Hindlimb muscle (tissue), 1 donor: ENCODE measurements at regions not wholly inside any gene's neighbourhood (a gene's known extent, or its start where the extent isn't known, plus 50 kb on each side); places are given as distances from the start of the nearest gene placed in this dataset.
"Not testable (repeated sequence)": the region's sequence is repeated elsewhere in the genome, so short reads cannot be mapped to it uniquely, and the experiment has no call there.

Experiments
- DNase-seq: peaks from one replicate; pipeline ENCODE4 v3.0.0-alpha.2; 2013

DNA sequence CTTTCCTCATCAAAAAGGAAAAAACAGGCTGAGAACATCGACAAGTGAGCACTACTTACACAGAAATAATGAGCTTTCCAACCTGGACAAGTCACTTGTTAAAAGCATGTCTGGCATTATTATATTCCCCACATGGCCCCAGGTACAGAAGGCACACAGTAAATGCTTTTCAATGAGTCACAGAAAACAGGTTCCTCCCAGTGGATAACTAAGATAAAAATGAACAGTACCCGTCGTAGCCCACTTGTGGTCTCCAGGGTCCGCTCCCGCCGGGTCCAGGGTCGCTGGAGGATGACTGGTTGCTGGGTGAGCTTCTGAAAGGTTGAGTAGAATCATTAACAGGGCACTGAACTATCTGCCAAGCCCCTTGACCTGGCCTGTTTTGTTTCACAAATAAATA lies 186.6 kb downstream of the SIPA1L2 start:
- no peak for DNase-seq

- DNase-seq: no peak
These were observed 188.9 kb downstream of the SIPA1L2 start for GRCh38 chr1:232441036-232441411.

DNA sequence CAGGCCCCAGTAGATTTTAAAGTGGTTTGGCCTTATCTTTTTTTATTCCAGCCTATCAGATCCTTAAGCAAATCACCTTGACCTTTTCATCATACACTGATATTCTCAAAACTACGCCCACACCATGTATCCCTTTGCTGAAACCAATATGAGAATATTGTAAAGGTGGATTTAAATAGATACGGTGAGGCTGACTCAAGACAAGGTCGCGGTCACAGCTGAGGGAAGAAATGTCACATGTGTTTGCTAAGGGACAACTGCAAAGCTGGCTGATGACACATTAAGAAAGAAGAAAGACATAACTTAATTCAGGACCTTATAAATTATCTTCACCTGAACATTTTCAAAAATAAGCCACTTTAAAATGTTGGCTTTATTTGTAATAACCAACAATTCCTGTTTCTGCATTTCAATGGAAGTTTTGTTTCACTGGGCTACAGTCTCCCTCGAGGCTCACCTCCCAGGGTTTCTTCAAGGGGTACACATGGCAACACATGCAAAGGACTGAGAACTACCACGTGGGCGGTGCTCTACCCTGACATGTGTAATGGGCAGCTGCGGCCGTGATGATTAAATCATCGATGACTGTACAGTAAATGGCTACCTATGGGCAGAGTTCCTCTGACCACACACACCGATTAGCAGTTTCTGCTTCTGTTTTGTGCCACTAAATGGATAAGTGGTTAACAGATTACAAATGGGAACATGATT lies 189.5 kb downstream of the SIPA1L2 start:
- DNase-seq: no peak

DNA sequence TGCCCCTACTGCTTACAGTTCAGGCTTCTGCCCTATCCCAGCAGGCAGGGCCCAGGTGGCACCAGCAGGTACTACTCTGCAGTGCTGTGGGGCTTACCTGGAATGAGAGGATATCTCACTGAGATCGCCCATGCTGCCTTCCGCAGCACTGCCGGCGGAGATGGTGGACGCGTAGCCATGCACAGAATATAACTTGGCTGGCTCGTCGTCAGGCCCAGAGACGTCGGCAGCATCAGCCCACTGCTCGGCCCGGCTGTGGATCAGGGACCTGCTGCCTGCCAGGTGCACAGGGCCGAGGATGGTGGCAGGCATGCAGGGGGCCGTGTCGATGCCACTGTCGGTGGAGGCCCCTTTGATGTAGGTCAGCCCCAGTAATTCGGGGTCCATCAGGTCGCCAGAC lies 190.9 kb downstream of the SIPA1L2 start:
- no peak for DNase-seq

DNA sequence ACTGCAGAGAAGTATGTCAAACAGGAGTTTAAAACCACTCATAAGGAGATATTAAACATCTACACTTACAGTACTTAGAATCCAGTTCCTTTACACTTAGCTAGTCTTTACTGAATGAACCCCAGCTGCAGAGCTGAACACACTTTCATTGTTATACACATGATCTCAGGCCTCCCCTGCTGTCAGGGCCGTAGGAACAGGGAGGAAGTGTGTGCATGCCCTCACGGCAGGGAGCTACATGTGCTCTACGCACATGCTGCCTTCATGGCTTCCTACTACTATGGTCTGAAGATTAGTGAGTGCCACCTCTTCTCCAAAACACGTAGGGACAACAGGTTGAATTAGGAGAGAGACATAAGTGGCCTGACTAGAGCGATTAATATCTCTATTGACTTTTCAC lies 191.5 kb downstream of the SIPA1L2 start:
- DNase-seq: no peak

DNA sequence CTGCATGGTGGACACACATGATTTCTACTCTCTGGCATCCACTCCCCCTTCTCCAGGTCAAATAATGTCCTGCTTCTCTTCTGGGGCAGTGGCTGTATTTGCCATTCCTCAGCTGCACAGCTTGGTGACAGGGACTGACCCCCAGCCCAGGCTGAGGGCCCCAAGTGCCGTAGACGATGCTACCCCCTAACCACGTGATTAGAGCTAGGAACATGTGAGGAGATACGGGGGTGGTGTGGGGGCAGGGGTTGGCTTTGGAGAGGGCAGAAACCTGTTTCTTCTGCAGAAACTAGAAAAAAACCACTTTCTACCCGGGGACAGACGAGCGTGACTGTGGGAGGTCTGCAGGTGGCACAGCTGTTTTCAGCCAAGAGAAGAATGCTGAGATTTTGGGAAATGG lies 192.4 kb downstream of the SIPA1L2 start:
- DNase-seq: no peak

- DNase-seq: no peak
These were observed 194.2 kb downstream of the SIPA1L2 start for GRCh38 chr1:232435729-232436128.

DNA sequence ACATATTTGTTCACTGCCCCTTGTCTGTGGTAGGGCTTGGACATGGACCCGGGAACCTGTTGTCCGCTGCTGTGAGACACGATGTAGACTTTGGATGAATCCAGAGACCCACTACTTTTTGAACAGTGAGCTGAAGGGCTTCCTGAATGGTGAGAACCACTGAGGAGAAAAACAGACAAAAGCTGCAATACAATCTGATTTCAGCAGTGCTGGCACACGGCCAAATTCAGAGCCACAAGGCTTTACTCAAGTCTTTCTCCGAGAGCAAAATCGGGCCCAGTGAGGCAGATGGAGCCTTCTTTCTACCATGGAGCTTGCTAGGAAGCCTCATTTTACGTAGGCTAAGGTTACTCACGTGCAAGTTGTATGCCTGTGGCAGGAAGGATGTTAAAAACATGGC lies 197.6 kb downstream of the SIPA1L2 start:
- peak; percentile 45 for DNase-seq

- DNase-seq: no peak
These were observed 198.2 kb downstream of the SIPA1L2 start for GRCh38 chr1:232431748-232432147.

- DNase-seq: no peak
These were observed 198.6 kb downstream of the SIPA1L2 start for GRCh38 chr1:232431326-232431725.

- DNase-seq: no peak
These were observed 199.5 kb downstream of the SIPA1L2 start for GRCh38 chr1:232430467-232430866.

DNA sequence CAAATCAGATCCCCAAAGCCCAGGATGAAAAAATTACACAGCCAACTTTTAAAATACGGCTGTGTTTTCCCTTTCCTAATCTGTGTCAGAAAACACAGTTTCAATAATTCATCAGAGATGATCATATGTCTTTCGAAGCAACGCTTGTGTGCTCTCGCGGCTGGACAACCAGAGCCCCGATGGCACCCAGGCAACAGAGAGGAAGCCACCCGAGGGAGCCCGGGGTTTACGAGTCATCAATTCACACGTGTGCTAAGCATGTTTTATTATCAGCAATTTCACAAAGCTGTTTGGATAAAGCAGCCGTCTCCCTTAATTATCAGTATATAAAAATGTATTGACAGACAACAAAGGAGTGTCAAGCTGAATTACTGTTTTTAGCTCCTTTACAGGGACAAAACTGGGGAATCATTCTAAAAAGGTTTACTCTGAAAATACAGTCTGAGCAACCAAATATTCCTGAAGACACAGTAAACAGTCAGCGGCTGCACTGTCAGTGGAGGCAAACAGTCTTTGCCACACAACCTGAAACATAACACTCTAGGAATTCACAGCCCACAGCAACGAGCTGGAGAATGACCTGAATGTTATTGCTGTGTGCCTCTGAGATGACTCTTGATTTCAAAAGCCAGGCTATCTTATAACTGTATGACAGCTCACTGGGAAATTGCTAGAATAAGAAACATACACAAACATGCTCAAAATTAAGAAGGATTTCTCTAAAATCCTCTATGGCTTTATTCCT lies 201.0 kb downstream of the SIPA1L2 start:
- DNase-seq: no peak

- DNase-seq: no peak
These were observed 201.8 kb downstream of the SIPA1L2 start for GRCh38 chr1:232428036-232428645.

- DNase-seq: no peak
These were observed 203.1 kb downstream of the SIPA1L2 start for GRCh38 chr1:232426801-232427200.

- DNase-seq: no peak
These were observed 204.5 kb downstream of the SIPA1L2 start for GRCh38 chr1:232425421-232425820.

- no peak for DNase-seq
These were observed 206.3 kb downstream of the SIPA1L2 start for GRCh38 chr1:232423591-232423990.

GRCh38 chr1:232422898-232423297 lies 207.0 kb downstream of the SIPA1L2 start:
- DNase-seq: no peak

DNA sequence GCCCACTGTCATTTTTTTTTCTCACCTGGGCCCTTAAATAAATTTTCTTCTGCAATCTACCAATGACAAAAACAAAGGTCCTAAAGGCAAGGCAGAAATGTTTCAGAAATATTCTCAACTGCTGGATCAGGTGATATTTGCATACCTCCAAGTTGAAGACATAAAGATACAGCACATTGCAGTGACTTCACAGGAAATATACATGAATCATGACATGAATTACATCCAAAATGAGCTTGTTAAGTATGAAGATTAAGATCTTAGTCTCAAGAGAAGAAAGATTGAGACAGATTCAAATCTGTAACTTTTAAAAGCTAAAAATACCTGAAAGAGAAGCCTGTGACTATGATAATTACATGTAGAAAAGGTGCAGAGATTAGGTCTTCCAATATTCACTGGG lies 207.8 kb downstream of the SIPA1L2 start:
- DNase-seq: no peak

DNA sequence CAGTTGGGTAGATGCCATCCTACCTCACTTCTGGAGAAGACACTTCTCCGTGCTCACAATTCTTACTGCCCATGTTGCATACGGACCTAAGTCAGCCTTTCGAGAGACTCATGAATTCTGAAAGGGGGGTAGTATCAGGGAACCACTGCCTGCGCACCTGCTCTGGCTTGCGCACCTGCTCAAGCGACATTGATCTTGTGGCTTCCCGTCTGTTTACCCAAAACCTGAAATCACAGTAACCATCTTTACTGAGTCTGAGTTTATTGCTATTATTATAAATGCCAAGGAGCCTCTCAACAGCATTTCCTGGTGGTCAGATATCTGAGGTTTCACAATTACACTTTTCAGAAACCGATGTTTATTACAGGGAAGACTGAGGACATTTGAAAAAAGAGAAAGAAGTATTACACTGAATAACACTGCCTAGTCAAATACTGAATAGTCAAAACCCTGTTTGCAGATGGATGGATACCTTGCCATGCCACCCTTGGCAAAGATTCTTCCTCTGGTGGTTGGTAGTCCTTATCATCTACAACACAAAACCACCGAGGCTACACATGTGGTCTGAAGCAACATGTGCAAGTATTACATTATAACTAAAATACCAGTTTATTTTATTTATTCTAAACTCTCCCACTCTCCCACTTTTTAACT lies 208.7 kb downstream of the SIPA1L2 start:
- DNase-seq: no peak

- no peak for DNase-seq
These were observed 212.2 kb downstream of the SIPA1L2 start for GRCh38 chr1:232417636-232418248.

GRCh38 chr1:232416026-232416568 lies 213.8 kb downstream of the SIPA1L2 start:
- DNase-seq: no peak

GRCh38 chr1:232415481-232415880 lies 214.5 kb downstream of the SIPA1L2 start:
- DNase-seq: not testable (repeated sequence)

DNA sequence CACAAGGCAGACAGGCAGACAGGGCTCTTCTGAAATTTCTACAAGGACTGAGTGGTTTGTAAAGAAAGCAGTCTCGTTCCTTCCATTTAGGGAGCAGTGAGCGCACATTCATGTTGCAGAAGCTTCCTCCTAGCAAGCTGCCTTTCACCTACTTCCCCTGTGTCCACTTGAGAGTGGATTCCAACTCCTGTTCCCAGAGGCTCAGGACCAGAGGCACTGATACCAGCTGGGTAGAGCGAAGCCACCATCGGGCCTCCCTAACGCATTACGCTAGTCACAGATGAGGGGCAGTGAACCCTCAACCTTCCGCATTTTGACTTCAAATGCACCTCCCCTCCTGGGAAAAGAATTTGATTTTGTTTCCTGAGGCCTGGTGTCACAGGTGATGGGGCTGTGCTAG lies 215.8 kb downstream of the SIPA1L2 start:
- DNase-seq: no peak
